Neural cell (in vitro differentiated cells): ENCODE measurements at regions not wholly inside any gene's neighbourhood (a gene's known extent, or its start where the extent isn't known, plus 50 kb on each side); places are given as distances from the start of the nearest gene placed in this dataset.

Source experiments
- H2AFZ ChIP-seq: fragments of 200-600, 300-800 bp; sonication (generic), shearing (Covaris generic); 2 replicates; pipeline ENCODE4 v1.6.0; 2014; ENCODE audit warnings: low read depth, mild to moderate bottlenecking, antibody characterized with exemption, low read length, moderate library complexity
- H3F3A ChIP-seq: fragments of 200-600 bp; shearing (Covaris generic); 2 replicates; pipeline ENCODE4 v1.6.1; 2016; ENCODE audit warnings: mild to moderate bottlenecking, moderate library complexity, mixed read lengths, antibody characterized with exemption, low read length; ENCODE audit not compliant: insufficient read depth, poor library complexity, severe bottlenecking
- H3K27ac ChIP-seq: fragments of 200-600, 300-800 bp; sonication (generic), shearing (Covaris generic); 2 replicates; pipeline ENCODE4 v1.5.1; 2014; ENCODE audit warnings: mild to moderate bottlenecking, low read length, moderate library complexity
- H3K27me3 ChIP-seq: fragments of 300-800, 200-600 bp; sonication (generic), shearing (Covaris generic); 2 replicates; pipeline ENCODE4 v1.6.0; 2014; ENCODE audit warnings: mild to moderate bottlenecking, low read depth, low read length, moderate library complexity; ENCODE audit not compliant: insufficient read depth
- H3K36me3 ChIP-seq: fragments of 300-800, 200-600 bp; sonication (generic), shearing (Covaris generic); 2 replicates; pipeline ENCODE4 v1.5.1; 2014; ENCODE audit warnings: mild to moderate bottlenecking, antibody characterized with exemption, low read length, moderate library complexity; ENCODE audit not compliant: insufficient read depth
- H3K4me2 ChIP-seq: fragments of 300-800, 200-600 bp; sonication (generic), shearing (Covaris generic); 2 replicates; pipeline ENCODE4 v1.6.0; 2014; ENCODE audit warnings: mild to moderate bottlenecking, low read length
- H3K4me3 ChIP-seq: fragments of 300-800, 200-600 bp; sonication (generic), shearing (Covaris generic); 2 replicates; pipeline ENCODE4 v1.5.1; 2014; ENCODE audit warnings: mild to moderate bottlenecking, low read length, moderate library complexity
- H3K79me2 ChIP-seq: fragments of 200-600 bp; shearing (Covaris generic); replicated peaks from 2 replicates; pipeline ENCODE4 v1.6.0; 2014; ENCODE audit warnings: mild to moderate bottlenecking, low read length, moderate library complexity; ENCODE audit not compliant: insufficient read depth
- H3K9ac ChIP-seq: fragments of 300-800, 200-600 bp; sonication (generic), shearing (Covaris generic); 2 replicates; pipeline ENCODE4 v1.6.1; 2016; ENCODE audit warnings: mild to moderate bottlenecking, low read length, mixed read lengths
- H3K9me2 ChIP-seq: fragments of 200-600 bp; shearing (Covaris generic); 2 replicates; pipeline ENCODE4 v1.6.1; 2016; ENCODE audit warnings: mild to moderate bottlenecking, low read length, mixed read lengths; ENCODE audit not compliant: insufficient read depth
- H3K9me3 ChIP-seq: fragments of 200-600, 300-800 bp; sonication (generic), shearing (Covaris generic); 2 replicates; pipeline ENCODE4 v1.6.1; 2016; ENCODE audit warnings: mild to moderate bottlenecking, mixed run types, low read length, moderate library complexity, mixed read lengths
- H4K20me1 ChIP-seq: fragments of 200-600 bp; shearing (Covaris generic); 2 replicates; pipeline ENCODE4 v1.6.1; 2016; ENCODE audit warnings: mild to moderate bottlenecking, mixed run types; ENCODE audit not compliant: insufficient read depth
- CTCF ChIP-seq: fragments of 450-650 bp; IDR thresholded peaks from 2 replicates; pipeline ENCODE4 v1.5.1; 2014; ENCODE audit warnings: antibody characterized with exemption, mild to moderate bottlenecking, moderate library complexity; ENCODE audit not compliant: poor library complexity, severe bottlenecking
- EP300 ChIP-seq: fragments of 450-650 bp; conservative IDR thresholded peaks from 2 replicates; pipeline ENCODE4 v1.6.1; 2014; ENCODE audit warnings: antibody characterized with exemption, mild to moderate bottlenecking, moderate library complexity; ENCODE audit not compliant: poor library complexity, severe bottlenecking
- EZH2 ChIP-seq: fragments of 200-600, 300-800 bp; shearing (Covaris generic), sonication (generic); IDR thresholded peaks from 2 replicates; pipeline ENCODE4 v1.6.1; 2014; ENCODE audit warnings: antibody characterized with exemption, low read length, borderline replicate concordance, mild to moderate bottlenecking; ENCODE audit not compliant: insufficient read depth, poor library complexity, severe bottlenecking
- MXI1 ChIP-seq: fragments of 450-650 bp; conservative IDR thresholded peaks from 2 replicates; pipeline ENCODE4 v1.6.1; 2014; ENCODE audit warnings: antibody characterized with exemption, mild to moderate bottlenecking; ENCODE audit not compliant: poor library complexity, severe bottlenecking
- POLR2AphosphoS5 ChIP-seq: IDR thresholded peaks from 2 replicates; pipeline ENCODE4 v1.6.1; 2012
- RAD21 ChIP-seq: fragments of 450-650 bp; conservative IDR thresholded peaks from 2 replicates; pipeline ENCODE4 v1.6.1; 2014; ENCODE audit warnings: antibody characterized with exemption, mild to moderate bottlenecking, moderate library complexity
- REST ChIP-seq: IDR thresholded peaks from 2 replicates; pipeline ENCODE4 v1.6.1; 2012; ENCODE audit warnings: borderline replicate concordance
- SMC3 ChIP-seq: fragments of 450-650 bp; conservative IDR thresholded peaks from 2 replicates; pipeline ENCODE4 v1.6.1; 2014; ENCODE audit warnings: antibody characterized with exemption, mild to moderate bottlenecking, moderate library complexity; ENCODE audit not compliant: poor library complexity
- TAF1 ChIP-seq: IDR thresholded peaks from 2 replicates; pipeline ENCODE4 v1.6.1; 2012; ENCODE audit warnings: low read depth

GRCh38 chr2:123098619-123099018 lies 926.5 kb upstream of the CNTNAP5 start:
- no peak overlapping the region for H3K4me2 ChIP-seq
- no peaks in the 10 kb centered on the region for H3K79me2 ChIP-seq
- H2AFZ ChIP-seq = no peak overlapping the region
- H3K9ac ChIP-seq = no peak overlapping the region
- H3K9me2 ChIP-seq = no peaks in the 10 kb centered on the region
- no peaks in the 10 kb centered on the region for H3K9me3 ChIP-seq
- no peak overlapping the region for H3K27ac ChIP-seq
- no peaks in the 10 kb centered on the region for H3K36me3 ChIP-seq
- H3K27me3 ChIP-seq = no peaks in the 10 kb centered on the region
- H4K20me1 ChIP-seq = no peaks in the 10 kb centered on the region
- TF ChIP-seq TAF1 (no peak), SMC3 (no peak), EP300 (no peak), MXI1 (no peak), RAD21 (no peak), REST (no peak), POLR2AphosphoS5 (no peak), EZH2 (no peak), CTCF (no peak)
- no peaks in the 10 kb centered on the region for H3F3A ChIP-seq
- no peak overlapping the region for H3K4me3 ChIP-seq

- Histone ChIP-seq H3K9me2 (no peaks in the 10 kb centered on the region), H3F3A (no peaks in the 10 kb centered on the region), H3K27ac (no peak overlapping the region), H2AFZ (no peak overlapping the region), H4K20me1 (no peaks in the 10 kb centered on the region), H3K4me3 (no peak overlapping the region), H3K4me2 (no peak overlapping the region), H3K27me3 (no peaks in the 10 kb centered on the region), H3K9me3 (no peaks in the 10 kb centered on the region), H3K36me3 (no peaks in the 10 kb centered on the region), H3K9ac (no peak overlapping the region), H3K79me2 (no peaks in the 10 kb centered on the region)
- no peak for TF ChIP-seq REST
Measured at GRCh38 chr2:123101434-123101833, 923.7 kb upstream of the CNTNAP5 start.
